HG03521 (cell line): ENCODE measurements at regions not wholly inside any gene's neighbourhood (a gene's known extent, or its start where the extent isn't known, plus 50 kb on each side); places are given as distances from the start of the nearest gene placed in this dataset.

Experiments used
- ATAC-seq: cut with Tn5 transposase; IDR thresholded peaks from one replicate; pipeline ENCODE4 v1.9.1; 2021; ENCODE audit warnings: mild to moderate bottlenecking, moderate library complexity; ENCODE audit not compliant: unreplicated experiment

DNA sequence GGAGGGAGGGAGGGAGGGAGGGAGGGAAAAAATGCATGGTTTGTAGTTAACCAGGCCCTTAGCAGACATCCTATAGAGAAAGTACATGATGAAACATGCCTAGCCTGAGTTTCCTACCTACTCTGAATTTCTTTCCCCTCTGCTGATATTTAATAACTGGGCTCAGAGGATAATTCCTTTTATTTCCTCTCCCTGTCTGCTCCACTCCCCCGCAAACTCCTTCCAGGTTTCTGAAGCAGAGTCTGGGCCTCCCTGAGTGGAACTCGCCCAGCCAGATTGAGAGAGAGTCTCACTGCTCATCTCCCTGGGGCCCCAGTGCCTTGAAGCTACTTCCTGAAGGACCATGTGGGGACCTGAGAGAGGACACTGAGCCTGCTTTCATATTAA lies 111.9 kb upstream of the SLC44A3 start:
- ATAC-seq = no peak

DNA sequence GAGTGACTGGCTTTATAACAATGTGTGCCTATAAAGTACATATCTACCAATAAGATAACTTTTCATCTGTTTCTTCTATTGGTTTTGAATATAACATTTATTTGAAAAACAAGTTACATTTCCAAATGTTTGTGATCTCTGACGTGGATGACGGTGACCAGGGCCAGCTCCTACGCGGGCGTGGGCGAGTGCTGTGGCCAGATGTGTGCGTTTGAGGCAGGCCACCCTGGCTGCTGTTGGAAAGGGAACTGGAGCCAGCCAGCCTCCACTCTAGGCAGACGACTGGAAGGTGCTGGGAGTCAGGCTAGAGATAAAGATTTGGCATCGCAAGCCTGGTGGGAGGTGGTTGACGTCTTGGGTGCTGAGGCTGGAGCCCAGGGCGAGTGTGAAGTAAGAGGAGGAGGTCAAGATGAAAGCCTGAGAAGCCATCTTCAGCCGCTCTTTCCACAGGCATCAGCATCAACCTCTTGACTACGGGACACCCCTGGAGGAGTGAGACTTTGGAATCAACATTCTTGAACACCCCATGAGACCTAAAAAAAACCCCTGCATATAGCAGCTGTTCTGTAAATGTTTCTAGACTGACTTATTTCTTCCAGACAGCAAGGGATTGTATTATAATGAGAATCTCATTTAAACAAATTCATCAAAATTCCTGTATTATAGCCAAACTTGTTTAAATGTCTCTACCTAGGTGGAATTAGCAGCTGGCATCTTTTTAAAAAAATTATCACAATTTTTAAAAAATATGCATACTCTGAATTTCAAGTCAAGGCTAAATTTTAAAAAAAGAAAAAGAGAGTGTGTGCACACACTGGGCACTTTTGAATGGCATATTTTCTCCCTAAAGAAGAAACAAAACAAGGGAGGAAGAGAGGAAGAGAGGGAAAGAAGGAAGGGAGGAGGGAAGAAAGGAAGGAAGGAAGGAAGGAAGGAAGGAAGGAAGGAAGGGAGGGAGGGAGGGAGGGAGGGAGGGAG lies 112.5 kb upstream of the SLC44A3 start:
- no peak for ATAC-seq

DNA sequence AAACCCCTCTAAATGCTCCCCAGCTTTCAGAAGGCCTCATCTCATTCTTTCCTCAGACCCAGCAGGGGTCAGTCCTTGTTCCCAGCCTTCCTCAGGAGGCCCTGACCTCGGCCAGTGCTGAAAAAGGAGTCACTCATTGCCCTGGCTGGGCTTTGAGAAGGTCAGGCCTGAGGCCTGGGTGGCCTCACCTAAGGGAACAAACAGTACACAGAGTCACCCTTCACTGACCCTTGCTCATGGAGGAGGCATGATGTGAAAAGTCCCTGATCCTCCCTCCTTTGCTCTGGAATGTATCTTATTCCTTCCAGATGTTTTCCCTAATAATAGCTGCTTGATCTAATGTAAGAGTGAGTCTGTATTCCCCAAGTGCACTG lies 117.7 kb upstream of the SLC44A3 start:
- ATAC-seq = no peak

DNA sequence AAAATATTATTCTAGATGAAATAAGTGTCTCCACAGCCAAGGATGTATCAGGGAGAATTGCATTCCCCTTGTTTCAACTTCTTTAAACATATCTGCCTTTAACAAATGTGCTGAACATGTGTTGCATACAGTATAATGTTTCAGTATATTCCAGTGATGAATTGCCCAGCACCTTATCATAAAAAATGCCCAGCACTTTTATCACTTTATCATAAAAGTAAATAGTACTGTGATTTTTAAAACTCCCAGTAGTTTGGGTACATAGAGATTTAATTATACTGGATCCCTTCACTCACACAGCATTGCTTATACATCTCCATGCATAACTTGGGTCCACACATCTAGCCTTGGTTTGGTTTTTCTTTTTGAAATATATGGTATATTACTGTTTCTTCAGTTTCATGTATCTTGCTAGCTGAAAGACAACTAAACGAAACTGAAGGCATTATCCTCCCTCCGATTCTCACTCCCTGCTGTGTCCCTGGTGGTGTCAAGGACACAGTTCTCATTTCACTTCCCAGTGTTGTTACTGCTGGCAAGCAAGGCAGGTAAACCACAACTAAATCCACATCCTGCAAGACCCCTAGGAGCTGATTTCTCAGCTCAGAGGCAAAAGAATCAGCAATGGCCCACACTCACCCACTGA lies 118.2 kb upstream of the SLC44A3 start:
- no peak for ATAC-seq

DNA sequence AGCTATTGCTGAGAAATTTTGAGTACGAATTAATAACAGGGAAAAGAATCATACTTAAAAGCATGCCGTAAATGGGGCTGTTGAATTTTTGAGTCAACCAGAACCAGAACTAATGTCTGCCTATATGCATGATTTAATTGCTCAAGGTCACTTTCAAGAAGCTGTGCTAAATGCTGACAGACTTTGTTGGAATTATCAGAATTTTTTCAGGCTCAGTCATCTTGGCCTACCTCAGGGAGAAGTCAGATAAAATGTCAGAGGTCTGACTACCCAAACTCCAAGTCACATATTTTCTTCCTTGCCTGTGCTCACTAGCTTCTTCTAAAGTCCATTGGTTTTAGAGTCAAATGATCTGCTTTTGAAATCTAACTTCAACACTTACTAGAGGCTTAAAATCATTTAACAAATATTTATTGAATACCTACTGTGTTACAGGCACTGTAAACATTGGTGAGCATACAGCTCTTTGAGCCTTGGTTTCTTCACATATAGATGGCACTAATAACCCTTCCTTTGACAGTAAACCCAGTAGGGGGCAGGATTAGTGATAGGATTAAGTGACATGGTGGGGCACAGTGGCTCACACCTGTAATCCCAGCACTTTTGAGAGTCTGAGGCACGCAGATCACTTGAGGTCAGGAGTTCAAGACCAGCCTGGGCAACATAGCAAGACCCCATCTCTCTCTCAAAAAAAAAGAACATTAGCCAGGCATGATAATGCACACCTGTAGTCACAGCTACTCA lies 121.2 kb upstream of the SLC44A3 start:
- ATAC-seq = no peak

DNA sequence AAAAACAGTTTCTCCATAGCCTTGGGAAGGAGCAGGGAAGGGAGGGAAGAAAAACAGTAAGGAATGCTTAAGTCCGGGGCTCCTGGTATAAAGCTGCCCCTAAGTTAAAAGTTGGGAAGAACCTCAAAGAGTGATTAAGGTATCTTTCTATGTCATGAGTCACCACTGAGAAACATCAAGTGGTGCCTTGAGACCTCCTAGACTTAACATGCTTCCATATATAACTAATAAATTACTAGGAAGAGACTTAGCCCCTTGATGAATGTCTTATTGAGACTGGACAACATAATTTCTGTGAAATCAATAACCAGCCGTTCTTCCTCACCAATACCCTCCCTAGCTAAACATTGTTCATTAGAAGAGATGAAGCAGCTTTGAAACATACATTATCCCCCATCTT lies 121.8 kb upstream of the SLC44A3 start:
- no peak for ATAC-seq

DNA sequence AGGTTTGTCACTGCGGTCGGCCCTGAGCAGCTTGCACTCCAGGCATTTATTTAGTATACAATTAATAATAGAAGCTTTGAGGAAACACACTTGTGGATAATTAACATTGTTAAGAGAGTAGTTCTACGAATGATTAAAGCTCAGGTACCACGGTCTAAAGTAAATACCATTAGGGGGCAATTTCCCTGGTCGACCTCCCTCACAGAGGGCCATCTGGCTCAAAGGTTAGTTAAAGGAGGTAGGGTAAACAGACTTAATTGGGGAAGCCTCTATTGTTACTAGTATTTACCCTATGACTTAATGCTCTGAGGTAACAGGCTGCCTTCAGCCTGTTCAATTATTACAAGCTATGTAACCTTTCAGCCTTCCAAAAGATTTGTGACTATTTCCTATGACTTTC lies 122.3 kb upstream of the SLC44A3 start:
- ATAC-seq = no peak

DNA sequence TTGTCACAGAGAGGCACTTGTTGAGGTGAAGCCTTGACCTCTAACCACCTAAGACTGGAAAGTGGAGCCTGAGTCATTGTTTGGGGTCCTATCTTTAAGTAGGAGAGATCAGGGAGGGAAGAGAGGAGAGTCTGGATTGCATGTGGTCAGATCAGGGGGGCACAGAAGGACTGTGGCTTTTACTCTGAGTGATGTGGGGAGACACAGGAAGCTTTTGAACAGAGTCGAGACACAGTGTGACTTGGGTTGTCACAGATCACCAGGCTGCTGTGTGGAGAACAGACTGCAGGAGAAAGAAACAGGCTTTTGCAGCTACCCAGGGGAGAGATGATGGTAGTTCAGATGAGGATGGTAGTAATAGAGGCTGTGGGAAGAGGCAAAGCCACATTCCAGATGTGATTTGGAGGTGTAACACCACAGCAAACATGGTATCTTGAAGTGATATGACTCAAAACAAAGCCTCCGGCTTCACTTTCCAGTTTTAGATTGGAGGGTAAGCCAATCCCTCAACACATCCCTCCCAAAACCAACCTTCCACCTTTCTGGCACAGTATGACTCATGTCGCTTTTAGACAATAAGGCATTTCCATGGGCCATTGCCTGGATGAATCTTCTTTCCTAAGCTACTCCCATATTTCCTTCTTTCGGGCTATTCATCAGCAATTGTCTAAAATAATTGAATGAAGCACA lies 125.8 kb upstream of the SLC44A3 start:
- no peak for ATAC-seq

DNA sequence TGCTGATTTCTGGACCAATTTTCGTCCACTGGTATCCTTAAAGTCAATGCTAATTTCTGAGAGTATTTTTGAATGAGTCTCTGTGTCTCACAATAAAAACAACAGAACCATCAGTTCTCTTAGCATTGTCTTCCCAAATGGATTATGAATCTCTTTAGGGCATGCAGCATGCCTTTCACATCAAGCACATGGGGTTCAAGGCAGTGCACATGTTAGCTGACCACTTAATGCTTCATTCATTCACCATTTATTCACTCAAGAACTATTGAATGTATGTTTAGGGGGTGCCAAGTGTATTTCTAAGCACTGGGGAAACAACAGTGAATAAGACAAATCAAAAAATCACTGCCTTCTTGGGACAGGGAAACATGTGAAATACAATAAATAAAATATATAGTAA lies 126.7 kb upstream of the SLC44A3 start:
- ATAC-seq = no peak

DNA sequence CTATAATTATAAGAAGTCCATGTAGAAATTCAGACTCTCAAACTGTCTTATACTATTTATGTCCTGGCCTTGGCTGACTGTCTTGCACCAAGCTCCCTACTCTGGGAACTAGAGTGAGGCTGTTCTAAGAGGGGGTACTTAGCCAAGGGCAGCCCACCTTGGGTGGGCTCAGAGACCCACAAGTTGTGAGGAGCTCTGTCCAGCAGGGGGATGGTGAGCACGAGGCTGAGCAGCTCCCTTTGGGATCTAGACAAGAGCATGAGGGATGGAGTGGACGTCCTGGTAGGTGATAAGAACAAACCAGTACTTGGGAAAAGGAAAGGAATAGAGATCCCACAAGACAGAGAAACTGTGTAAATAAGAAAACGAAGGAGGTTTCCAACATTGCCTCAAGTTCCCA lies 127.1 kb upstream of the SLC44A3 start:
- no peak for ATAC-seq

DNA sequence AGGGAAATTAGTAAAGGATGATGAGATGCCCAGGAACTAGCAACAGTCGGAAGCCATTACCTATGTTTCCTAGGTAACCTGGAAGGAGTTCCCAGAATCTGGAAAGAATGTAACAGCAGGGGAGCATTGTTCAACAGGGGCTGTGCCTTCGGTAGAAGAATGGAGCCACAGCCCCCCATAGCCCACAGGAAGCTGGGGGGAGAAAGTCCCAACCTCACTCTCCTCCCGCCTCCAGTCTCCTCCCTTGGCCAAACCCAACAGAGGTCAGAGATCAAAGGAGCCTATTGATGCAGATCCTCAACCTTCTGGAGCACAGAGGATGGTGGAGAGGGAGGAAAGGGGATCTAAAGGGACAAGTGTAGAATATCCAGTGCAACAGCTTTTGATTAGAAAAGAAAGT lies 131.5 kb upstream of the SLC44A3 start:
- no peak for ATAC-seq

DNA sequence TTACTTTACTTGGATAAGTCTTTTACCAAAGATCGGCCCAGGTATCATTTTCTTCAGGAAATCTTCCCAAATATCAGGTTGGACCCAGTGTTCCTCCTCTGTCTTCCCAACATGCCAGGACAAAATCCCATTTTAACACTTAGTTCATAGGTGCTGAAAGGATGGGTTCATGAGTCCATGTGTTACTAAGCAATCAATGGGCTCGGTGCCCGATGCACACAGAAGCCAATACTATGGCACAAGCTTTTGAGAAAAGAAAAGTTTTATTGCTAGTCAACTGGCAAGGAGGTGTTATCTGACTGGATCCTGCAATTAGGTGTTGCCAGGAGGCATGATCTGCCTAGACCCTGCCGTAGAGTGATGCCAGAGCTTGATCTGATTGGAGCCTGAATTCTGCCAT lies 133.3 kb upstream of the SLC44A3 start:
- ATAC-seq = no peak

DNA sequence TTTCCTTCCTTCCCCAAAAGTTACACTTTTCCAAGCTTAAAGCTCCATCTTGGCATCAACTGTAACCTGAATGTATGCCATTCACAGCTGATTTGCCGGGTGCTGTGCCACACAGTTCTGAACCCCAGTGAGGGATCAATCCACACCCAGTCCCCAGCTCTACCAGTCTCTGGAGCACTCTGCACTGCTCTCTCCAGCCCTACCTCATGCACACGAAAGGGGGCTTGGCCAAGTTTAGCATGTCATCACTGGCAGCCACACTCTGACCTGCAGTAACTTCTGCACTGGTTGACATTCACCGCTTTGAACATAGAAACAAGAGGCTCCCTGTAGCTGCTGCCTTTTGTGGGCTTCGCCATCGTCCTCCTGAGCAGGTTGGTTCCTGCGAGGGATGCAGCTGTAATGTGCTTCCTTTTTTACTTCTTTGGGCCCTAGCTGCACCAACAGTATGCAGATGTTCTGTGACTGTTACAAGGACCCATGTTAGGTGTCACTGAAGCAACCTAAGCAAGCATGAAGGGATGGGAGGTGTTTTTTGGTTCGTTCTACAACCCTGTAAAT lies 135.4 kb upstream of the SLC44A3 start:
- ATAC-seq = no peak

DNA sequence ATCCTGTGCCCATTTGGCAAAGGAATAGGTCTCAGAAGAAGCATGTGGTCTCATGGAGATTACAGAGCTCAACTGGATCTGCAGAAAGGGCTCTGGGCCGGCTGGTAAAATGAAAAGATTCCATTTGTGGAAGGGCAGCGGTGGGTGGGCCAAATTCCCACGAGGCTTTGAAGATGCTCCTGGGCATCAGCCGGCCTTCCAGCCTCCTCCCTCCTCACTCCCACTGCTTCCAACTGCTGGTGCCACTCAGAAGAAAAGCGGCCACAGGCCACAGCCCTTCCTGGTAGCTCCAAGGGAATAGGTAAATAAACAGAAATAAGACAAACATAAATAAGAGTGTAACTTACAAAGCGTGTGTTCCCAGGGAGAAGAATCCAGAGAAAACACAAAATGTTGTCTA lies 136.3 kb upstream of the SLC44A3 start:
- ATAC-seq = no peak

DNA sequence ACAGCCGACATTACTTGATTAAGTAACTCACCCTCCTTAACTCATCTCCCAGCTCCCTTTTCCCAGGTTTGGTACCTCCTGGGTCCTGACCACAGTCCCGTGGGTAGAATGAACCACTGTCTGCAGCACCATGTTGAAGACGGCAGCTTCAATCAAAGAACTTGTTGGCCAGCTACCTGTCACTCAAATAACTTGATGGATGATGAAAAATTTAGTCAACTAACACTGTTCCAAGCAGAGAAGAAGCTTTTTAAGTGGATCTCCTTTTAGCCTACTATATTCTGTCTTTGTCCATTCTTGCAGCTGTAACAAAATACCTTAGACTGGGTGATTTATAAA lies 138.4 kb upstream of the F3 start:
- ATAC-seq = no peak

DNA sequence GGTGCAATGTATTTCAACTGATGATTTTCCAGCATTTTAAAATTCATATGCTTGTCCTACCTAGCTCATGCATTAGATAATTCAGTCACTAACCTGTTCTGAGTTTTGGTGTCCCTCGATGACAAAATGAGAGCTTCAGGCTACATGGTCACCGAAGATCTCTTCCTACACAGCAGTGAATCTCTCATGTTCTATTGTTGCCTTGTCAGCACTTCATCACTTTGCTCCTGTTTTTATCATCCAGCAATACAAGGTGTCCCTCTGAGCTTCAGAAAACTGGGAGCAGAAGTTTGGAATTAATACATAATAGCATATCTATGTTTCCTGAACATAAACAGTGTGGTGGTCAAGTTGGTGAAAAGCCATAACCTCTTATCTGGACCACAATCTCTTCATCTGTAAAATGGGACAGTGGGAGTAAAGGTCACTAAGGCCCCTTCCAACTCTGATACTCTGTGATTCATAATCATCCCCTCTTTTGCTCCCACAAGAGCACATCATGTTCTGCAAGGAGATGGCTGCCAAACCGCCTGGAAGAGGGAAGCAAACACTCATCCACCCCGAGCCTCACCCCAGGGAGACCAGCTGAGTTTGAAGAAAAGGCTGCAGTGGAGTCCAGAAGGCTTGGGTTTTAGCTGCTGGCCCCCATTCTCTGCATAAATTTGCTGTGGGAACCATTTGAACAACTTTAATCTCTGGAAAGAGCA lies 137.9 kb upstream of the F3 start:
- no peak for ATAC-seq

DNA sequence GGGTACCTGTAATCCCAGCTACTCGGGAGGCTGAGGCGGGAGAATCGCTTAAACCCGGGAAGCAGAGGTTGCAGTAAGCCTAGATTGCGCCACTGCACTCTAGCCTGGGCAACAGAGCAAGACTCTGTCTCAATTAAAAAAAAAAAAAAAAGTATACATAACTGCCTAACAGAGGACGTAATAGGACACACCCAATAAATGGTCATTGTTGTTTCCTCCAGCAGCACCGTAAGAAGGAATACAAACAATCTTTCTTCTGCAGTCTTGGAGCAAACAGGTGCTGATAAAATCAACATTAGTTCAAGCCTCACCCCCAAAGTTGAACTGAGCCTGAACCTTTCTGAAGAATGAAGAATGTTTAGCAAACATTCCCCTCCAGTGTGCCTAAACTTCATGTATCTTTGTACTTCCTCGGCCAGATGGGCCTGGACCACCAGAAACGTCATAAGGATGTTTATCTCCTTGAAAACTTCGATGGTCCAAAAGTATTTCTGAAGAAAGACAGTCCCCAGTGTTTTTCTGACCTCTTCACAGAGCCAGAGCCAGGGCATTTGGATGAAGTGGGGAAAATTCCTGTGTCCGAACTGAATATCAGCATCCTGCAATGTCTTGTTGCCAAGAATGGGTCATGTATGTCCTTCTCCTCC lies 136.8 kb upstream of the F3 start:
- no peak for ATAC-seq

DNA sequence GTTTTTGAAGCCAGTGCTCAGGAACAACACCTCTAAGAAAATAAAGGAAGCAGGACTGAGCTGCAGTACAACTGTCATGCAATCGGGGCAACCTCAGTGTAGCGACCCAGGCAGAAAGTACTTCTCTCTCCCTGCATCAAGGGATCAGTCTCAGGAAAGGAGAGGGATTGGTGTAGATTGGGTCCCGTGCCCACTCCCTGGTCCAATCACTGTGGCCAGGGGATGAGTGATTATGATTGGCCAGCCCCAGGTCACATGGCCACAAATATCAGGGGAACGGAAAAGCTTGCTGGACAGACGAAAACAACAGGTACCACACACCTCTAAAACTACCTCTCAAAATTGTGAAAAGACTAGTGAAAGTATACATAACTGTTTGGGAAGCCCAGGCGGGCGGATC lies 136.2 kb upstream of the F3 start:
- no peak for ATAC-seq

DNA sequence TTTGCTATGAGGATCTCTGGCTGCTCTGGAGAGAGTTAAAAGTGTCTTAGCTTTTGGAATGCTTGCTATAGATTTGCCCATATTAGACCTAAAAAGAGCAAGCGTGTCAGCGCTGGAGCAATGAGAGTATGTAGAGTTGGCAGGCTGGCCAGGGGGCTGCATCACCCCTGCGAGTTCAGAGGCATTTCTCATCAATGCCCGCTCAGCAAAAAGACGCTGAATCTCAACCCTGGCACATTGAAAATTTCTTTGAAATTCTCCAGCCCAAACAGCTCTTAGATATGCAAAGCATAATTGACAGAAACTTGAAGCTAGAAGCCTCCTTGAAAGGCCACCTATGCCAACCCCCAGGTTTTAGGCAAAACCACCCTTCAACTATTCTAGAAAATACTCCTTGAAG lies 135.5 kb upstream of the F3 start:
- ATAC-seq = no peak

DNA sequence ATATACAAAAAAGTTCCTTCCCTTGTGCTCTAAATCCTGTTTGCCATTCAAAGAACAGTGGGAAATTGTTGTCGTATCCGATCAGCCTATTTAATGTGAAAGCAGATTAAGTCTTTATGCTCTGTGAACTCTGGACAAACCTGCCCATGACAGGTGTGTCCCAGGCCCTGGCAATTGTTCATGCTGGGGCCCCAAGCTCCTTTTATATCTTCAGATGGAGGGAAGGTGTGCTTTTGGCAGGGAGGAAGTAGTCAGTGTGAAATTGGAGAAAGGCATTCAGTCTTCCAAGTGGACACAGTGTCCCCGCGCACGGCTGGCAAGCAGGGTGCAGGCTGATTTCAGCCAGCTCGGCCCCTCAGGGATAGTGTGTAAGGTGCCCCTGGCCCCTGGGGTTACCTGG lies 135.1 kb upstream of the F3 start:
- ATAC-seq = no peak
